ENCODE measurements at regions not wholly inside any gene's neighbourhood (a gene's known extent, or its start where the extent isn't known, plus 50 kb on each side); places are given as distances from the start of the nearest gene placed in this dataset.

DNA sequence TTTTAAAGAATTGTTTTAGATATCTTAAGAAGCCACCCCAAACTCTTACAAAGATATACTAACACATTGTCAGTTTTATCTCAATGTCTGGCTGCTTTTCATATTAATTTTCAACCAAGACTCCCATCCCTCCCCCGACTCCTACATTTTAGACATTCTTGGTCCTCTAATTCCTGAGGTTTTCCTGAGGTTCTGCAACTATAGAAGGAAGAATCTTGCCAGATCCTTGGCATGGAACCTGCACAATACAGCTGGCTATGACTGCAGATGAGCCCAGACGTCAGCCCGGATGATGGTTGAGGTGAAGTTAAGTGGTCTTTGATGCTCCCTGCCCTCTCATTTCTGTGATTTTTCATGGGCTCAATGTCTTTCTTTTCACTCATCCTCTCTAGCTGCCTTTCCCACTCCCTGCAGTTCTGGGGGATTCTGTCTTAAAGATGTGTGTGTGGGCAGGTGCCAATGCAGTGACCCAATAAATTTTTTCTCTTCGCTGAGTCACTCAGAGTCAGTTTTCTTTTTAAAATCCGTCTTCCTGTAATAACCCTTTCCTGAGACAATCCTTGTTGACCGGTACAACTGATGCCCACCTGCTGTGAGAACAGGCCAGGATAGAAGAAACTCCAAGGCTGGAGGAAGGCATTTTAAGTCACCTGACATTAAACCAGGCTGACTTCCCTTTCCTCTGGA lies 237.8 kb upstream of the GAS1 start:
- Histone ChIP-seq H3K27ac (ENCODE audit: low read length) (no peak overlapping the region), H3K4me1 (ENCODE audit: control insufficient read depth, insufficient read depth, low read length) (no peaks in the 10 kb centered on the region), H3K9me3 (ENCODE audit: control insufficient read depth, low read length) (no peaks in the 10 kb centered on the region), H3K27me3 (ENCODE audit: control insufficient read depth, insufficient read depth) (peaks cover 2% of the 10 kb centered on the region), H3K4me3 (ENCODE audit: low read length) (no peak overlapping the region)
- WGBS: 81% methylated on average over 6 of the region's 6 CpGs
- intact Hi-C loops (cut with DNase I): no loop called here
- no peak for DNase-seq
- ATAC-seq: no peak

GRCh38 chr9:87187656-87188055 lies 240.3 kb upstream of the GAS1 start:
- Histone ChIP-seq H3K4me1 (ENCODE audit: control insufficient read depth, insufficient read depth, low read length) (no peaks in the 10 kb centered on the region), H3K27ac (ENCODE audit: low read length) (no peak overlapping the region), H3K9me3 (ENCODE audit: control insufficient read depth, low read length) (no peaks in the 10 kb centered on the region), H3K4me3 (ENCODE audit: low read length) (no peak overlapping the region), H3K27me3 (ENCODE audit: control insufficient read depth, insufficient read depth) (peaks cover 2% of the 10 kb centered on the region)
- DNase-seq (no peak), ATAC-seq (no peak)
- intact Hi-C loops (cut with DNase I): no loop called here
- 68% methylated on average over 4 of the region's 4 CpGs for WGBS

GRCh38 chr9:87189006-87189405 lies 241.7 kb upstream of the GAS1 start:
- intact Hi-C loops (cut with DNase I): no loop called here
- 86% methylated on average over 4 of the region's 4 CpGs for WGBS
- H3K4me1 ChIP-seq (ENCODE audit: control insufficient read depth, insufficient read depth, low read length): no peaks in the 10 kb centered on the region
- H3K27ac ChIP-seq (ENCODE audit: low read length): no peak overlapping the region
- DNase-seq: no peak
- H3K9me3 ChIP-seq (ENCODE audit: control insufficient read depth, low read length): no peaks in the 10 kb centered on the region
- H3K27me3 ChIP-seq (ENCODE audit: control insufficient read depth, insufficient read depth): peaks cover 2% of the 10 kb centered on the region
- ATAC-seq: no peak
- H3K4me3 ChIP-seq (ENCODE audit: low read length): no peak overlapping the region

GRCh38 chr9:87193151-87193550 lies 245.8 kb upstream of the GAS1 start:
- DNase-seq: no peak
- H3K9me3 ChIP-seq (ENCODE audit: control insufficient read depth, low read length): no peaks in the 10 kb centered on the region
- no peak overlapping the region for H3K4me3 ChIP-seq (ENCODE audit: low read length)
- no peaks in the 10 kb centered on the region for H3K4me1 ChIP-seq (ENCODE audit: control insufficient read depth, insufficient read depth, low read length)
- no peak for ATAC-seq
- intact Hi-C loops (cut with DNase I): no loop called here
- H3K27ac ChIP-seq (ENCODE audit: low read length): no peak overlapping the region
- WGBS: 95% methylated on average over 1 of the region's 1 CpG
- peaks cover 2% of the 10 kb centered on the region for H3K27me3 ChIP-seq (ENCODE audit: control insufficient read depth, insufficient read depth)

GRCh38 chr9:87193925-87194868 lies 246.9 kb upstream of the GAS1 start:
- intact Hi-C loops (cut with DNase I): no loop called here
- DNase-seq (no peak), ATAC-seq (no peak)
- no peak overlapping the region for H3K4me3 ChIP-seq (ENCODE audit: low read length)
- no peaks in the 10 kb centered on the region for H3K27me3 ChIP-seq (ENCODE audit: control insufficient read depth, insufficient read depth)
- WGBS: 62% methylated on average over 9 of the region's 9 CpGs
- H3K4me1 ChIP-seq (ENCODE audit: control insufficient read depth, insufficient read depth, low read length): no peaks in the 10 kb centered on the region
- no peaks in the 10 kb centered on the region for H3K9me3 ChIP-seq (ENCODE audit: control insufficient read depth, low read length)
- H3K27ac ChIP-seq (ENCODE audit: low read length): no peak overlapping the region

DNA sequence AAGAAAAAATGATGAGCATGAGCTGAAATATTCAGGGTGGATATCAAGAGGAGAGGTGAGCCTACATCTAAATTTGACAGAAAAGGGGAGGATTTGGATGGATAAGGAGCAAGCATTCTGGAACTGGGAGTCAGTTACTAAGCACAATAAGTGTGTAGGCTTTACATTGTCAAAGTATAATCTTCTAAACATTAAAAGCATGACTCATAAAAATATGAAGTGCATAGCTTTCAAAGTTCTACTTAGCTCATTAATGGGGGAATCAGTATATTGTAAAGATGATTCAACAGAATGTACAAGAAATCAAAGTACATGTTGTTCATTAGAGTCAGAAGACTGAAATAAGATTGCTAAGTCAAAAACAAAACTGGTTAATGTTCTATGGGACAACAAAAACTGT lies 248.0 kb upstream of the GAS1 start:
- H3K27me3 ChIP-seq (ENCODE audit: control insufficient read depth, insufficient read depth): no peaks in the 10 kb centered on the region
- no peaks in the 10 kb centered on the region for H3K4me1 ChIP-seq (ENCODE audit: control insufficient read depth, insufficient read depth, low read length)
- H3K9me3 ChIP-seq (ENCODE audit: control insufficient read depth, low read length): no peaks in the 10 kb centered on the region
- DNase-seq (no peak), ATAC-seq (no peak)
- H3K27ac ChIP-seq (ENCODE audit: low read length): no peak overlapping the region
- intact Hi-C loops (cut with DNase I): no loop called here
- H3K4me3 ChIP-seq (ENCODE audit: low read length): no peak overlapping the region

DNA sequence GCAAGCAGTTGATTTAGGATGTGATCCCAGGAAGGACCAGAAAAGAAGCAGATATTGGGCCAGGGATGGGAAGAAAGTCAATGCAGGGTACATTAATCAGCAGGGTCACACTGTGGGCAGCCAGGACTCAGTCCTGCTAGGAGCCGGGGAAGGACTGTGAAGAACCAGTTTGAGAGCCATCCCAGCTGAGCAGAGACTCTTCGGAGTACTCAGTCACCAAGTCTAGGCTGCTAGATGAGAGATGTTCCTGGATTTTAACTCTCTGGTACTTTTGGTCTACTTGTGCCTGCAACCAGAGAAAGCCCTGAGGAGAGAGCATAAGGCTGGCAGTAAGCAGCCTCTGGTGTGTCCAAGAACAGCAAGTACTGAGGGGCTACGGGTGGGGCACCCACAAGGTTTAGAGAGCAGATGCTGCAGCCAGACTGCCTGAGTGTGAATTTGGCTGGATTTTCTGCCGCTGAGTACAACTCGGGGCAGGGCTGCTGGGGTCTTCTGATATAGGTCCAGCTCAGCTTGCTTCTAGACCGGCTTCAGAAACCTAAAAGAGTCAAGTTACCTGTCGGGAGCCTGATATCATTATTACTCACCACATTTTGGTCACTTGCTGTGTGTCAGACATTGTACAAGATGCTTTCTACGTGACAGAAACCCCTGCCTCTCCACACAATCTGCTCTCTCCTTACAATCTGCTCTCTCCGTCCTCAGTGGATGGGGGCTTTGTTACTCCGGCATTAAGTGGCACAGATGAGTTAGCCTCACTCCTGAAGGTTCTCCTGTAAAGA lies 250.2 kb upstream of the GAS1 start:
- intact Hi-C loops (cut with DNase I): no loop called here
- peak; percentile 28 to 62 for ATAC-seq
- Histone ChIP-seq H3K27ac (ENCODE audit: low read length) (no peak overlapping the region), H3K9me3 (ENCODE audit: control insufficient read depth, low read length) (no peaks in the 10 kb centered on the region), H3K4me1 (ENCODE audit: control insufficient read depth, insufficient read depth, low read length) (no peaks in the 10 kb centered on the region), H3K4me3 (ENCODE audit: low read length) (no peak overlapping the region), H3K27me3 (ENCODE audit: control insufficient read depth, insufficient read depth) (no peaks in the 10 kb centered on the region)
- DNase-seq: peak in 1 of 3 donors; percentile 58
- 79% methylated on average over 10 of the region's 10 CpGs for WGBS

GRCh38 chr9:87198716-87199115 lies 251.4 kb upstream of the GAS1 start:
- H3K4me3 ChIP-seq (ENCODE audit: low read length): no peak overlapping the region
- H3K4me1 ChIP-seq (ENCODE audit: control insufficient read depth, insufficient read depth, low read length): no peaks in the 10 kb centered on the region
- intact Hi-C loops (cut with DNase I): no loop called here
- no peaks in the 10 kb centered on the region for H3K27me3 ChIP-seq (ENCODE audit: control insufficient read depth, insufficient read depth)
- no peak overlapping the region for H3K27ac ChIP-seq (ENCODE audit: low read length)
- WGBS: 74% methylated on average over 3 of the region's 3 CpGs
- ATAC-seq (no peak), DNase-seq (no peak)
- no peaks in the 10 kb centered on the region for H3K9me3 ChIP-seq (ENCODE audit: control insufficient read depth, low read length)

GRCh38 chr9:87199278-87199677 lies 252.0 kb upstream of the GAS1 start:
- Histone ChIP-seq H3K9me3 (ENCODE audit: control insufficient read depth, low read length) (no peaks in the 10 kb centered on the region), H3K27ac (ENCODE audit: low read length) (no peak overlapping the region), H3K4me1 (ENCODE audit: control insufficient read depth, insufficient read depth, low read length) (no peaks in the 10 kb centered on the region), H3K4me3 (ENCODE audit: low read length) (no peak overlapping the region), H3K27me3 (ENCODE audit: control insufficient read depth, insufficient read depth) (no peaks in the 10 kb centered on the region)
- intact Hi-C loops (cut with DNase I): no loop called here
- 84% methylated on average over 5 of the region's 5 CpGs for WGBS
- no peak for DNase-seq
- no peak for ATAC-seq

- Histone ChIP-seq H3K27ac (ENCODE audit: low read length) (no peak overlapping the region), H3K4me3 (ENCODE audit: low read length) (no peak overlapping the region), H3K4me1 (ENCODE audit: control insufficient read depth, insufficient read depth, low read length) (no peaks in the 10 kb centered on the region), H3K27me3 (ENCODE audit: control insufficient read depth, insufficient read depth) (no peaks in the 10 kb centered on the region), H3K9me3 (ENCODE audit: control insufficient read depth, low read length) (no peaks in the 10 kb centered on the region)
- WGBS: 86% methylated on average over 4 of the region's 4 CpGs
- DNase-seq (no peak), ATAC-seq (no peak)
- intact Hi-C loops (cut with DNase I): no loop called here
Observed at GRCh38 chr9:87199782-87200181, 252.5 kb upstream of the GAS1 start.

- Histone ChIP-seq H3K27me3 (ENCODE audit: control insufficient read depth, insufficient read depth) (no peaks in the 10 kb centered on the region), H3K4me1 (ENCODE audit: control insufficient read depth, insufficient read depth, low read length) (no peaks in the 10 kb centered on the region), H3K9me3 (ENCODE audit: control insufficient read depth, low read length) (no peaks in the 10 kb centered on the region), H3K27ac (ENCODE audit: low read length) (no peak overlapping the region), H3K4me3 (ENCODE audit: low read length) (no peak overlapping the region)
- no peak for DNase-seq
- no peak for ATAC-seq
- intact Hi-C loops (cut with DNase I): no loop called here
- 22% methylated on average over 4 of the region's 4 CpGs for WGBS
Observed at GRCh38 chr9:87201351-87201751, 254.0 kb upstream of the GAS1 start.

Measured in right cardiac atrium (tissue), 5 donors.